GM21619 (cell line): ENCODE measurements at regions not wholly inside any gene's neighbourhood (a gene's known extent, or its start where the extent isn't known, plus 50 kb on each side); places are given as distances from the start of the nearest gene placed in this dataset.

ENCODE experiments used
- ATAC-seq: cut with Tn5 transposase; IDR thresholded peaks from one replicate; pipeline ENCODE4 v1.9.1; 2021; ENCODE audit not compliant: unreplicated experiment

DNA sequence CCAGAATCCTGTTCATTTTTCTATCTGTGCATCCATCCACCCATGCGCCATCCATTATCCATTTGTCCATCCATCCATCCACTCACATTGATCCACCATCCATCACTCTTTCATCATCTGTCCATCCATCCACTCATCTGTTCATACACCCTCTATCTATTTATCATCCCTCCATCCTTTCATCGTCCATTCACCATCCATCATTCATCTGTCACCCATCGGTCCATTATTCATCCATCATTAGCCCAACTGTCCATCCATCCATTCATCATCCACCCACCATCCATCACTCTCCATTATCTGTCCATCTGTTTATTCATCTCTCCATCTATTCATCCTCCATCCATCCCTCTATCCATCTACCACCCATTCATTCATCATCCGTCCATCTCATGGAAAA is 125.7 kb upstream of the TMPRSS2 start:
- no peak for ATAC-seq

- no peak for ATAC-seq
These were observed 125.0 kb upstream of the TMPRSS2 start for GRCh38 chr21:41632748-41633475.

- no peak for ATAC-seq
These were observed 123.9 kb upstream of the TMPRSS2 start for GRCh38 chr21:41631564-41632461.

DNA sequence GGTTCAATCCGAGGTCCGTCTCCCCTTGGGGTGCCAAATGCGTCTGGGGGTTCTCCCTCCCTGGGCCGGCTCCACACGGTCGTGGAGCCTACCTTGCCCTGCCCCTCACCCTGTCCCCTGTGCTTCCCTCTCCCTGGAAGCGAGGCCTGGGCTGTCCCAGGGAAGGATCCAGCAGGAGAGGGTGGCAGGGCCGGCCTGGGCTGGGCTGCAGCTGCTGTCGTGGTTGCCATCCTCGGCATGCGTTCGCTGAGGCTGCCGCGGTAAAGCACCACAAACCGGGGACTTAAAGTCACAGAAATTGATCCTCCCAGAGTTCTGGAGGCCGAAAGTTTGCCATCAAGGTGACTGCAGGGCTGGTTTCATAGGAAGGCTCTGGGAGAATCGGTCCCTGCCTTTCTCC is 123.0 kb upstream of the TMPRSS2 start:
- ATAC-seq, result no peak

- ATAC-seq, result no peak
These were observed 122.3 kb upstream of the TMPRSS2 start for GRCh38 chr21:41630249-41630648.

DNA sequence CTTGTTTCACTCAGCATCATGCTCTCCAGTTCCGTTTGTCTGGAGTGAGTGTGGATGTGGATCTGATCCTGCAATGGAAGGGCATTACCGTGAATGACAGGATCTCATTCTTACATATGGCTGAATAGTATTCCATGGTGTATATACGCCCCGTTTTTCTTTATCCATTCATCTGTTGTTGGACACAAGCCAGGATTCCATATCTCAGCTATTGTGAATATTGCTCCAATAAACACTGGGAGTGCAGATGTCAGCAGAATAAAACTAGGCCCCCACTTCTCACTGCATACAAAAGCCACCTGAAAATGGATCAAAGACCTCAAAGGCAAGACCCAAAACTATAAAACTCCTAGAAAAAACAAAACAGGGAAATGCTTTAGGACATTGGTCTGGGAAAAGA is 120.3 kb upstream of the TMPRSS2 start:
- ATAC-seq, result no peak

DNA sequence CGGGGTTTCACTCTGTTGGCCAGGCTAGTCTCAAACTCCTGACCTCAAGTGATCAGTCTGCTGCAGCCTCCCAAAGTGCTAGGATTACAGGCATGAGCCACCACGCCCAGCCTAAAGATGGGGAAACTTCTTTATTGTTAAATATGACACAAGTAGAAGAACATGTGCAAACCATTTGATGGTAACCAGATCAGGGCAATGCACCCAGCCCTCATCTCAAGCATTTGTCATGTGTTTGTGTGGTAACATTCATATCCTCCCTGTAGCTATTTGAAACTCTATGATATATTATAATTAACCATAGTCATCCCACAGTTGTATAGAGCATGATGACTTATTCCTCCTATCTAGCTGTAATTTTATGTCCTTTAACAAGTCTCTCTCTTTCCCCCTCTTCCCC is 119.5 kb upstream of the TMPRSS2 start:
- ATAC-seq, result no peak

DNA sequence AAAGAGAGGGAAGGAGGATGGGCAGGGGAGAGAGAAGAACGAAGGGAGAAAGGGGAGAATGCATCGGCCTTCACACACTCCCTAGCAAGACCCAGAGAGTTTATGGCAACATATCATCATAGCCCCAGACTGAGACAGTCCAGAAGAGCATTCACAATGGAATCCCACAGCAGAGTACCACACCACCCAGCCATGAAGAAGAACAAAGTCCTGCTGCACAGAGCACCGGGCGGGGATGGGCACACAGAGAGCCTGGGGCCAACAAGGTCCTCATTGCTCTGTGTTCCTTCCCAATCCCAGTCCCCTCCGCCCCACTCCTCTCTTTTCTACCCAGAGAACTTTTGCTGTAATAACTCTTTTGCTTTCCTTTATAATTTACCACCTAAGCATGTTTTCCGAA is 118.1 kb upstream of the TMPRSS2 start:
- ATAC-seq, result no peak

DNA sequence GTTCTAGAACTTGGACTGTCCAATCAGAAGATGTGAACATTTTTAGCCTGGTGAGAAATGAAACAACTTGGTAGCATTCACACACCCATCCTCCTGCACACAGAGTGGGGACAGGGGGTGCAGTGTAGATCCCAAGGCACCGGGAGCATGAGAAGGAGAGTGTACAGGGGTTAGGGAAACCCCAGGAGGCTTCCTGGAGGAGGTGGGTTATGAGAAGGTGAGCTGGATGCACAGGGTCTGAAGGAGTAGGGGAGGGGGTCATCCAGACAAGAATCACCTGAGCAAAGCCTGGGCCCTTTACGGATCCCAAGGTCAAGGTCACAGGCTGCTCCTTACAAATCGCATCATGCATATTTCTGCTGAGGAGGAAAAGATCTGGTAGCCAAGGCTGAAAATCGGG is 117.5 kb upstream of the TMPRSS2 start:
- ATAC-seq, result no peak

DNA sequence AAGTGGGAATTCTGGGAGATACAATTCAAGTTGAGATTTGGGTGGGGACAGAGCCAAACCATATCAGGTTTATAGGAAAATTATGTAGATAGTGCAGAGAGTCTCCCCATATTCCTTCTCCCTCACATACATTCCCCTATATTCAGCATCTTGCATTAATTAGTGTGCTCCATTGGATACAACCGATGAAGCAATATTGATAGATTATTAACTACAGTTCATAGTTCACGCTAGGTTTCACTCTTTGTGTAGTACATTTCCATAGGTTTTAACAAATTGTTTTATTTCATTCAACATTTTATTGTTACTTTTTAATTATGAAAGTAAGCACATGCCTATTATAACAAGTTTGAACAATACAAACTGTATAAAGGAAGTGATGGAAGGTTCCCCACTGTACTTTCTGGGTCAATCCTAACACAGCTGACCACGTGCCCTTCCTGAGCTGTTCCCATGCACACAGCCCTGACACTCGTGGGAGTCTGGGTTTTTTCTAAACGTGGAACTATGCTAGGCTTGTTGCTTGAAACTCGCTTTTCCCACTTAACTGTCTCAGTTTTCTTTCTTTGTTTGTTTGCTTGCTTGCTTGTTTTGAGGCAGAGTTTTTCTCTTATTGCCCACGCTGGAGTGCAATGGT is 116.8 kb upstream of the TMPRSS2 start:
- no peak for ATAC-seq

GRCh38 chr21:41623945-41624344 is 116.0 kb upstream of the TMPRSS2 start:
- ATAC-seq, result no peak

DNA sequence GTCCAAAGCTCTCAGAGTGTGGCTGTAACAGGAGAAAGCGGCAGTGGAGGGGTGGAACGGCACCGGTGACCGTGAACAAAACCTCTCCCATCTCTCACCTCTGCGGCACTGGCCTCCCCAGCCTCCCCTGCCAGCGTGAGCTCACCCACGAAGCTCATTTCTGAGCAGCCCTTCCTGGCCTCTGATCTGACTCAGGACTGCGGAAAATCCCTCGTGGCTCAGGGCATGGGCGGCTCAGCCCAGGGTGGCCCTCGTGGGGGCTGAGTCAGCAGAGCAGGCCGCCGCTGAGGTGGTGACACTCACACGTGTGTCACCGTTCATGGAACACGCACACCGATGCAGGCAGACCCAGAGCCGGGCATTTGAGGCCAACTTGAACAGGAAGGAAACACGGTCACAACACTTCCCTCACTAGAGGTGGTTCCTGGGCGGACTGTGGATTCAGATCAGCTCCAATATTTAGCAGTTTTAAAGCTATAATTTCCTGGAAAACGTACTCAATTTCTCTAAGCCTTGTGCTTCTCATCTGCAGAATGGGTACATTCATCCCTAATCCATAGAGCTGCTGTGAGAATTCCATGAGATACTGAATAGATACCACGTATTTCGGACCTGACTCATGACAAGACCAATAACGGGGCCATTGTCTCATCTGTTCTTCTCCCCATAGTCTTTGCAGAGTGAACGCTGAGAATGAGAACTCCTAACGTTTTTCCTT is 115.0 kb upstream of the TMPRSS2 start:
- no peak for ATAC-seq

- no peak for ATAC-seq
These were observed 114.2 kb upstream of the TMPRSS2 start for GRCh38 chr21:41622201-41622600.

DNA sequence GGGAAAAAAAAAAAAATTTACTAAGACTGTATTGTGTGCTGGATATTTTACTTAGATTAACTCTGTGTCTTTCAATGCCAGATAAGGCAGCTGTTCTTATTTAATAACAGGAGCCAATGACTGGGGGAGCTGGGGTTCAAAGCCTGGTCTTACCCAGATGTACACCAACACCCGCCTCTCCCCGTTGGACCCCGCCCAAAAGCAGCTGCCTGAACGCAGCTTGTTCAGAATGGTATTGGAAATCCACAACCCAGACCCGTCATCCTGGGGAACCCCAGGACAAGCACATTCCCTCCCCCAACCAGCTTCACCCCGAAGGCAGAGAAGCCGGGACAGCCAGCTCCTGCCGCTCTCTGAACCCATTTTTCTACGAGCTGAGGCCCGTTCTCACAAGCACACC is 113.6 kb upstream of the TMPRSS2 start:
- ATAC-seq, result no peak

GRCh38 chr21:41620982-41621381 is 113.0 kb upstream of the TMPRSS2 start:
- ATAC-seq, result no peak

DNA sequence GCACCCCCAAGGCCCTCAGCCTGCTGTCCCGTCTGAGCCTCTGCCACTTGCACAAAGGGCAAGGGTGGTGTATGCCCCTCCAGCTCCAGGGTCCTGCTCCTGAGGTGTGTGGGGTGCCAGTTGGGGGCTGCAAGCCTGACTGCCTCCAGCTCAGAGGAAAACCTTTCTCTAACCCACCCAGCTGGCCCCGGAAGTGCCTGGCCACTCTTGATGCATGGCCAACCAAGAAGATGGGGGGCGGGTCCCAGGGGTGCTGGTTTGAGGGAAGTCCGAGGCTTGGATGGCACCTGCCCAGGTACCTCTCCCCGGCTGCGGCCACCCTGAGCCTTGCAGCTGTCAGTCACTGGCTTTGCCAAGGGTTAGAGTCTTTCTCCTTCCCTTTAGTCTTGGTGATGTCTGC is 112.6 kb upstream of the TMPRSS2 start:
- ATAC-seq, result no peak

- ATAC-seq, result no peak
These were observed 108.2 kb upstream of the TMPRSS2 start for GRCh38 chr21:41616031-41616591.

DNA sequence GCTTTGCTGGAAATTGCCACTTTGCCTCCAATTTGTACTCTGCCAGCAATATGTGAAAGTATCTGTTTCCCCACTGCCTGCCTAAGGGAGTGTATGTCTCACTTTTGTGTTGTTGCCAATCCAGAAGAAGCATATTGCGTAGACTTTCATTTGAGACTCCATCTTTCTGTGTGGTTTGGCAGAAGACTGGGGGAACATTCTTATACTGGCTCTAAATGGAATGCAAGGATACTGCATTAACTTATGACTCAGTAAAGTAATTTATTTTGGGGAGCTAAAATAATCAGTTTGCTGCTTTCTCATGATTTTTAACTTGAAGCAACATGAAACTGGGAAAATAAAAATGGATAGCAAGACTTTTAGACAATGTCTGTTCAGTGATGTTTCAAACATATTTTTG is 107.7 kb upstream of the TMPRSS2 start:
- ATAC-seq, result no peak

DNA sequence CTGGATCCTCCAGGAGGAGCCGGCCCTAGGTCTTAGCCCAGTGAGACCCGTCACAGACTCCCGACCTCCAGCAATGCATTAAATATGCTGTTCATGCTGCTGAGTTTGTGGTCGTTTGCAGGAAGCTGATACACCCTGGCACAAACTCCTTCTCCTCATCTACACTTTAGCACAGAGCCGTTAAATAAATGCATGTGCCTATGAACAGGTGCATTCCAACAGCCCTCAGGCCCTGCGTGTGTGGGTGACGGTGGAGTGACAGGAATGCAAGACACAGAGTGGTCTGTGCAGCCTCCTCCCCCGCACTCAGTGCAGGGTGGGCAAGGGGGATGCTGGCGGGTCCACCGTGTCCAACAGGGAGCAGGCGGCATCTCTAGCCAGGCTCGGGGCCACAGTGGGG is 106.6 kb upstream of the TMPRSS2 start:
- no peak for ATAC-seq

GRCh38 chr21:41613533-41613909 is 105.6 kb upstream of the TMPRSS2 start:
- no peak for ATAC-seq
